B cell (primary cell): ENCODE measurements at regions not wholly inside any gene's neighbourhood (a gene's known extent, or its start where the extent isn't known, plus 50 kb on each side); places are given as distances from the start of the nearest gene placed in this dataset.

Experiments used
- ATAC-seq: fragments of 200-7000 bp; cut with Tn5 transposase; one replicate; pipeline ENCODE4 v1.10.0; 2021; ENCODE audit warnings: low read depth, mild to moderate bottlenecking, moderate number of reproducible peaks, moderate library complexity
- CTCF ChIA-PET: fragments of 350-600 bp; sonication (Branson Sonifier 250); formaldehyde crosslinking; loops from one replicate; lab custom pipeline; 2021; ENCODE audit warnings: antibody characterized with exemption, inconsistent platforms; lab: Charles Lee
- POLR2A ChIA-PET: fragments of 350-600 bp; sonication (Branson Sonifier 250); formaldehyde crosslinking; loops from one replicate; lab custom pipeline; 2021; ENCODE audit warnings: antibody characterized with exemption; lab: Charles Lee
- DNase-seq: peaks from one replicate; pipeline ENCODE4 v3.0.0; 2013
- H2AFZ ChIP-seq: 2 replicates; pipeline ENCODE4 v1.6.1; 2012; ENCODE audit warnings: mild to moderate bottlenecking, low read depth, low read length; ENCODE audit not compliant: insufficient read depth, poor library complexity, severe bottlenecking
- H3K27ac ChIP-seq, 2 donors: 1 replicate in 1 of 2; 2 replicates in 1 of 2; pipeline ENCODE4 v1.5.1; 2012 to 2013; ENCODE audit warnings: low read length in 2 of 2, mild to moderate bottlenecking in 2 of 2, moderate library complexity in 1 of 2
- H3K27me3 ChIP-seq, 4 experiments: fragments of 200-600 bp in 1 of 4; sonication (generic) in 1 of 4; replicated peaks in 1 of 4; 1 replicate in 2 of 4; 2 replicates in 2 of 4; pipeline versions ENCODE4 v1.6.1 to v1.7.0; 2013 to 2016; ENCODE audit warnings: low read length in 3 of 4, mild to moderate bottlenecking in 2 of 4, mixed read lengths in 1 of 4, moderate library complexity in 1 of 4; ENCODE audit not compliant: insufficient read depth in 4 of 4, control insufficient read depth in 3 of 4; ENCODE audit errors: control extremely low read depth in 1 of 4
- H3K36me3 ChIP-seq, 2 experiments: replicated peaks in 1 of 2; 1 replicate in 1 of 2; 2 replicates in 1 of 2; pipeline versions ENCODE4 v1.6.1 to v1.7.1; 2013; ENCODE audit warnings: low read length in 1 of 2; ENCODE audit not compliant: insufficient read depth in 2 of 2, control insufficient read depth in 1 of 2; ENCODE audit errors: control extremely low read depth in 1 of 2, extremely low read depth in 1 of 2
- H3K4me1 ChIP-seq, 2 donors: fragments of 200-600 bp in 1 of 2; sonication (generic) in 1 of 2; 1 replicate in 1 of 2; 2 replicates in 1 of 2; pipeline versions ENCODE4 v1.5.1 to v1.6.1; 2013 to 2017; ENCODE audit warnings: low read length in 2 of 2; ENCODE audit not compliant: control insufficient read depth in 2 of 2, insufficient read depth in 2 of 2
- H3K4me2 ChIP-seq: replicated peaks from 2 replicates; pipeline ENCODE3; 2012; ENCODE audit warnings: mild to moderate bottlenecking, low read depth, low read length; ENCODE audit not compliant: poor library complexity, severe bottlenecking
- H3K4me3 ChIP-seq, 5 experiments: fragments of 200-600 bp in 1 of 5; sonication (generic) in 1 of 5; 1 replicate in 3 of 5; 2 replicates in 2 of 5; pipeline versions ENCODE4 v1.5.1 to v1.7.0; 2011 to 2016; ENCODE audit warnings: low read length in 4 of 5, mild to moderate bottlenecking in 4 of 5, low read depth in 2 of 5, control low read depth in 1 of 5, moderate library complexity in 1 of 5; ENCODE audit not compliant: insufficient read depth in 1 of 5; ENCODE audit errors: control extremely low read depth in 1 of 5, extremely low read depth in 1 of 5
- H3K79me2 ChIP-seq: fragments of 200-600 bp; sonication (generic); one replicate; pipeline ENCODE4 v1.6.0; 2016; ENCODE audit warnings: low read length; ENCODE audit not compliant: control insufficient read depth, insufficient read depth
- H3K9ac ChIP-seq: fragments of 200-600 bp; sonication (generic); 2 replicates; pipeline ENCODE4 v1.6.1; 2017; ENCODE audit warnings: mild to moderate bottlenecking, low read length, moderate library complexity
- H3K9me3 ChIP-seq, 3 donors: one replicate each; pipeline versions ENCODE4 v1.6.1 to v1.7.1; 2013; ENCODE audit warnings: low read length in 2 of 3; ENCODE audit not compliant: control insufficient read depth in 2 of 3, insufficient read depth in 1 of 3; ENCODE audit errors: control extremely low read depth in 1 of 3
- H4K20me1 ChIP-seq: 2 replicates; pipeline ENCODE4 v1.6.0; 2012; ENCODE audit warnings: mild to moderate bottlenecking, low read length; ENCODE audit not compliant: insufficient read depth, control insufficient read depth, poor library complexity, severe bottlenecking
- H3K27ac Mint-ChIP-seq: one replicate; pipeline ENCODE4 v1.8.0; 2021; ENCODE audit warnings: mixed read lengths
- H3K27me3 Mint-ChIP-seq: one replicate; pipeline ENCODE4 v1.8.0; 2021; ENCODE audit warnings: mixed read lengths
- H3K4me1 Mint-ChIP-seq: one replicate; pipeline ENCODE4 v1.8.0; 2021; ENCODE audit warnings: mixed read lengths
- H3K4me3 Mint-ChIP-seq: one replicate; pipeline ENCODE4 v1.8.0; 2021; ENCODE audit warnings: mixed read lengths
- H3K9me3 Mint-ChIP-seq: one replicate; pipeline ENCODE4 v1.8.0; 2022; ENCODE audit warnings: mixed read lengths; ENCODE audit not compliant: insufficient read depth
- CTCF ChIP-seq: fragments of 200-600 bp; IDR thresholded peaks from one replicate; pipeline ENCODE4 v1.8.0; 2022; ENCODE audit warnings: antibody characterized with exemption, mild to moderate bottlenecking
- EZH2 ChIP-seq: IDR thresholded peaks from 2 replicates; pipeline ENCODE4 v1.6.1; 2012; ENCODE audit warnings: borderline replicate concordance, low read depth, mild to moderate bottlenecking, moderate library complexity, low read length; ENCODE audit not compliant: insufficient read depth, poor library complexity, severe bottlenecking
- WGBS: methylation state at CpG from one replicate; pipeline ENCODE4 v1.1.5; 2013; ENCODE audit warnings: missing lambda C conversion rate; ENCODE audit not compliant: insufficient coverage; 5-methylcytosine and 5-hydroxymethylcytosine counted together
- intact Hi-C: fragments of 100-400 bp; cut with micrococcal nuclease; formaldehyde crosslinking; loops from one replicate; pipeline ENCODE4 v1.10.0; 2022

- intact Hi-C loops: no loop called here
- Histone ChIP-seq H3K27ac (no peak overlapping the region), H3K4me3 (no peak overlapping the region), H4K20me1 (no peaks in the 10 kb centered on the region), H3K4me1 (no peaks in the 10 kb centered on the region), H3K27me3 (no peaks in the 10 kb centered on the region), H3K79me2 (no peaks in the 10 kb centered on the region), H3K4me2 (no peak overlapping the region), H3K9ac (no peak overlapping the region), H2AFZ (no peak overlapping the region), H3K36me3 (no peaks in the 10 kb centered on the region), H3K9me3 (no peaks in the 10 kb centered on the region)
- Mint-ChIP-seq H3K27ac (no peak overlapping the region), H3K9me3 (peaks cover 3% of the 10 kb centered on the region), H3K27me3 (peaks cover 10% of the 10 kb centered on the region), H3K4me1 (no peaks in the 10 kb centered on the region), H3K4me3 (no peak overlapping the region)
- no peak for ATAC-seq
- ChIA-PET POLR2A (no interaction called here), CTCF (no interaction called here)
- 73% methylated on average over 2 of the region's 3 CpGs for WGBS
- TF ChIP-seq EZH2 (no peak), CTCF (no peak)
- DNase-seq: no peak
Measured at GRCh38 chr3:124374583-124374982, 355.7 kb upstream of the UMPS start.

- H3K27me3 Mint-ChIP-seq: peaks cover 34% of the 10 kb centered on the region
- POLR2A ChIA-PET: no interaction called here
- Histone ChIP-seq H3K9me3 (no peaks in the 10 kb centered on the region), H3K4me3 (no peak overlapping the region), H3K9ac (no peak overlapping the region), H3K36me3 (no peaks in the 10 kb centered on the region), H3K4me2 (no peak overlapping the region), H3K4me1 (no peaks in the 10 kb centered on the region), H2AFZ (no peak overlapping the region), H4K20me1 (no peaks in the 10 kb centered on the region), H3K27ac (no peak overlapping the region), H3K27me3 (peaks cover 0 to 5% (median 0%) of the 10 kb centered on the region in 4 experiments), H3K79me2 (no peaks in the 10 kb centered on the region)
- no CpG with 5 or more reads among the region's 4 CpGs for WGBS
- ATAC-seq (no peak), DNase-seq (no peak)
- intact Hi-C loops: no loop called here
- no peak overlapping the region for H3K27ac Mint-ChIP-seq
- CTCF ChIA-PET: no interaction called here
- H3K9me3 Mint-ChIP-seq: peaks cover 3% of the 10 kb centered on the region
- TF ChIP-seq CTCF (no peak), EZH2 (no peak)
- no peak overlapping the region for H3K4me3 Mint-ChIP-seq
- H3K4me1 Mint-ChIP-seq: no peaks in the 10 kb centered on the region
Measured at GRCh38 chr3:124381575-124382333, 348.5 kb upstream of the UMPS start.
